HG03460 (cell line): ENCODE measurements at regions not wholly inside any gene's neighbourhood (a gene's known extent, or its start where the extent isn't known, plus 50 kb on each side); places are given as distances from the start of the nearest gene placed in this dataset.

Experiments
- ATAC-seq: cut with Tn5 transposase; IDR thresholded peaks from one replicate; pipeline ENCODE4 v1.9.1; 2021; ENCODE audit not compliant: unreplicated experiment

DNA sequence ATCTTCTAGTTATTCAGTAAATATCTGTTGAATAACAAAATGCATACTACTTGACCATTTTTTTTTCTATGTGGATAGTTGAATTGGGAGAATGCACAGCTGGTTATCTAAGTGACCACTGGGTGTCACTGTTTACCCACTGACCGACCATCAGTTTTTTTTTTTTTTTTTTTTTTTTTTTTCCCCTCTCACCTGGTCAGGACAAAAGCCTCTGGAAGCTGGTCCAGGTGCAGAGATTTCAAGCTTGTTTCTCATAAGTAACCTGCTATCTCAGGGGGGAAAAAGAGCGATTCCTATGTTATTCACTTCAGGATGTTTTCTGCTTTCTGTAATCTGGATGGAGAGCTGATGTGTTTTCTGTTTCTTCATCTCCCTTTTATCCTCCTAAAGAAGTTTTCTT, 256.0 kb downstream of the DCDC2C start:
- no peak for ATAC-seq

DNA sequence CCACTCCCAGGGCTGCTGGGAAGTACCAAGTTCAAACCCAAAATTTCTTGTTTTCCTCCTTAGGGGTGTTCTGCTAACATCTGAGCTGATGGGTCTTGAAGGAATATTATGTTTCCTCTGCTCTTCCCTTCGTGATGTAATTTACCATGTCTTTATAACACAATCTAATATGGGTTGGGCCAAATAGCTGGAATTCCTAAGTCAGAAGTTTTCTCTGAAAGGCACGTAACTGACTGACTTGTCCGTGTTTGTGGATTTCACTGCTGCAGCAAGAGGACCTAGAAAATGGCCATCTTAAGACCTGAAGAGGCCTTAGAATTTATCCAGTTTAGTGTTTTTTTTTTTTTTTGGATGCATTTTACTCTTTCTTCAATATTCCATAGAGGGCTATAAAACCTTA, 256.7 kb downstream of the DCDC2C start:
- ATAC-seq: no peak

DNA sequence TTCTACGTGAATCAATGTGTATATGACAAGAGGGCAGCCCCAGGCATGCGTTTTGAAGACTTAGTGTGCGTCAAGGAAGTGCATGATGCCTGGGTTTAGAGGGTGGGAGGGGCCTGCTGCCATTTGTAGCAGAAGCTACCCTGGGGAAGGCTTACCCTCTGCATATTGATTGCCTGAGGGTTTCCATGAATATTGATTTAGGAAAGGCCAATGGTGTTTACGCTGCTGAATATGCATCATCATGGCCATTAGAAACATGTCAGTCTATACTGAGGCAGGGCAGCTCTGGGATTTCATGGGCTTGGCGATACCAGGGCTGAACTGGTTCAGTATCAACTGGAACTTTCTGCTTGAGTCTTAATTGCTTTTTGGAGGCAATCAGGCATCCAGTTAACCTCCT, 259.3 kb downstream of the DCDC2C start:
- no peak for ATAC-seq

DNA sequence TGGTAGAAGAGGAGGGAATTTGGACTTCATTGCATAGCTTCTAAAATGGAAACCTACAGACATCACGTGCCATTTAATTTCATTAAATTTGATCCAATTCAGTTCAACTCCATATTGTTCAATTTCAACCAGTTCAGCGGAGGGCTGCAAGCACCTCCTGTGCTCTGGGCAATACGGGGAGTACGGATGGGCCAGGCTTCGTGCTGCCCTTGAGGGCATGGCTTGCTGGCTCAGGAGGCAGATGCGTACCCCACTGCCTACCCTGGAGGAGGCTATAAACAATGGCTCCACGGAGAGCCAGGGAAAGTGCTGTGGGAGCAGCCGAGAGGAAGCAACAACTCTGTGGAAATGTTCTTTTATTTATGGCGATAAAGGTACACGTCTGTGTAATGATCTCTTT, 261.8 kb downstream of the DCDC2C start:
- ATAC-seq: no peak

DNA sequence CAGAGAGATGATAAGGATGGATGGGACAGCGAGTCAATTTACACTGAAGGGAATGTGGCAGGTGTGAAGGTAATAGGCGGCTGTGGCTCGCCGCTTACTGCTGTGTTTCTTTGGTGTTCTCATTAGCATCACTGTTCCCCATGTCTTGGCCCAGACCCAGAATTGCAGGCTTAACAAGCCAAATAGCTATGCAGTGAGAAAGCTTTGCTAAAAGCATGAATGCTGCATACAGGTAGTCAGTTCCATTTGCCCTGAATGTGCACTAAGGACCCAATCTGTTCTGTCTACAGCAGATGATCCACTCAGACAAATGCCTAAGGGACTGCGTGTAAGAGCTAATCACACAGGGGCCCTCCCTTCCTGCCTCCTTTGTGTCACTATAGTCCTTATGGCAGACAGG, 262.6 kb downstream of the DCDC2C start:
- ATAC-seq: no peak

DNA sequence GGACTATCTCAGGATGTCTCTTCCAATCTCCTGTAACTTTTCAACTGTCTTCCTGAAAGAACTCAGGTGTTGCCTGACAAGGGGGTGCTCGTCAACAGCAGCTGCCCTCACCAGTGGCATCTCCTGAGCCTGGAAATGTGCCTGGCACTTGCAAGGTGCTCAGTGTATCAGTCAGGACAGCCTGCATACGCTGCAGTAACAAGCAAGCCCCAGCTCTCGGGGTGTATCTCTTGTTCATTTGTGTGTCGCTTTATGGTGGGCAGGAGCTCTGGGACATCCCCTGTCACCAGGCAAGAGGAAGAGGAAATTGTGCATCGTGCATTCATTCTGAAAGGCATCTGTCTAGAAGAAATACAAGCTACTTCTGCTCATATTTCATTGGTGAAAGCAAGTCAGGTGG, 263.1 kb downstream of the DCDC2C start:
- ATAC-seq: no peak

DNA sequence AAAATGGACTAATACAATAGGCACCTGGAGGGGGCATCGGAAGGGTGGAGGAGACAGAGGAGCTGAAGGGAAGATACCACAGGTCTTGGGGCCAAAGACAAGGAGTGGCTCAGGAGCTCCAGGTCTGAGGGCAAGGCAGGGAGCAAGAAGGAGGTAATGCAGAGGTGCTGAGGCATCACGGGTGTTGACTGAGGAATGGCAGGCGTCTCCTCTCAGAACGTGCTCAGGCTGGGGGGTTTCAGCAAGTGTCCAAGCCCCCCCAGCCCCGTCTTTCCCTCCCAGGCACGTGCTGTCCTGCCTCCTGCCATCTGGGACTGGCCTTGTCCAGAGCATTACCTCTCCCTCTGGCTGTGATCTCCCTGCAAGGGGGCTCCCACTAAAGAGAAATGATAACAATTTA, 265.4 kb downstream of the DCDC2C start:
- no peak for ATAC-seq

DNA sequence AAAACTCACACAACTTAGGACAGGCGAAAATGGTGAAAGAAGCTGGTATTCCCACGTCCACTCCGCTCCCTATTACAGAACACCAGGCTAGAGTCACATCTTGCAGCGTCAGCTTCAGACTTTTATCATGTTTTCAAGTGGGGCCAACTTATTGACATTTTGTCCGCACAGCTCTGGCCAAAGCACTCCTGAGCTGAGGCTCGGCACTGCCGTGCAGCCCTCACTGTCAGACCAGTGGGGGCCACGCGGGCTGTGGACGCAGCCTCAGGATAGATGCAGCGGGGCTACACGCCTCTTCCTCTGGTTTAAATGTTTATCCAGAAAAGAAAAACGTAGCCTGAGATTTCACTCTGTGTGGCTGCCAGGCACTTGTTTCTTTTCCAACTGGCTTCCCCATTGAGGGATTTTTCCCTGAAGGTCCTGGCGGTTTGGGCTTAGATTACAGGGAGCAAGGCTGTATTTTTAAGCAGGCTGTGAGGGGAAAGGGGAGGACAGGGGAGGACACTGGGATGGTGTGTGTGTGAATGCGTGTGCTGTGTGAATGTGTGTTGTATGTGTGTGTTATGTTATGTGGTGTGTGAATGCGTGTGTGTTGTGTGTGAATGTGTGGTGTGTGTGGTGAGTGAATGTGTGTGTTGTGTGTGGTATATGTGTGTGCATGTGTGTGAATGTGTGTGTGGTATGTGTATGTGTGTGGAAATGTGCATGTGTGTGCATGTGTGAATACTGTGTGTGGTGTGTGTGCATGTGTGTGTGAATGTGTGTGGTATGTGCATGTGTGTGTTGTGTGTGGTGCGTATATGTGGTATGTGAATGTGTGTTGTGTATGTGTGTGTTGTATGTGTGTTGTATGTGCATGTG, 267.6 kb downstream of the DCDC2C start:
- no peak for ATAC-seq

DNA sequence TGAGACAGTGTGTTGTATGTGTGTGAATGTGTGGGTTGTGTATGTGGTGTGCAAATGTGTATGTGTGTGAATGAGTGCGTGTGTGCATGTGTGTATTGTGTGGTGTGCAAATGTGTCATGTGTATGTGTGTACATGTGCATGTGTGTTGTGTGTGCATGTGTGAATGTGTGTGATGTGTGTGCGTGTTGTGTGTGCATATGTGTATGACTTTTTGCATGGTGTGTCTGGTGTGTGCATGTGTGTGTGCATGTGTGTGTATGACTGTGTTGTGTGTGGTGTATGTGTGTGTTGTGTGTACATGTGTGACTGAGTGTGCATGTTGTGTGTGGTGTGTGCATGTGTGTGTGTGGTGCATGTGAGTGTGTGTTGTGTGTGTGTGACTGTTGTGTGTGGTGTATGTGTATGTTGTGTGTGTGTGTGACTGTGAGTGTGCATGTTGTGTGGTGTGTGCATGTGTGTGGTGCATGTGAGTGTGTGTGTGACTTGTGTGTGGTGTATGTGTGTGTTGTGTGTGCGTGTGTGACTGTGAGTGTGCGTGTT, 268.3 kb downstream of the DCDC2C start:
- ATAC-seq: no peak

DNA sequence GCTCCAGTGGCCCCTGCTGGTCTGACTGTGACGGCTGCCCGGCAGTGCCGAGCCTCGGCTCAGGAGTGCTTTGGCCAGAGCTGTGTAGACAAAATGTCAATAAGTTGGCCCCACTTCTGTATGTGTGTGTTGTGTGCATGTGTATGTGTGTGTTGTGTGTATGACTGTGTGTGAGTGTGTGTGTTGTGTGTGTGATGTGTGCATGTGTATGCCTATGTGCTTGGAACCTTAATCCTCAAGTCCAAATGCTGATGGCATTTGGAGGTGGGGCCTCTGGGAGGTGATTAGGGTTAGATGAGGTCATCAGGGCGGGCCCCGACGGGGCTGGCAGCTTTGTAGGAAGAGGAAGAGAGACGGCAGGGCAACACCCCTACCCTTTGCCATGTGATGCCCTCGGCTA, 269.0 kb downstream of the DCDC2C start:
- no peak for ATAC-seq

DNA sequence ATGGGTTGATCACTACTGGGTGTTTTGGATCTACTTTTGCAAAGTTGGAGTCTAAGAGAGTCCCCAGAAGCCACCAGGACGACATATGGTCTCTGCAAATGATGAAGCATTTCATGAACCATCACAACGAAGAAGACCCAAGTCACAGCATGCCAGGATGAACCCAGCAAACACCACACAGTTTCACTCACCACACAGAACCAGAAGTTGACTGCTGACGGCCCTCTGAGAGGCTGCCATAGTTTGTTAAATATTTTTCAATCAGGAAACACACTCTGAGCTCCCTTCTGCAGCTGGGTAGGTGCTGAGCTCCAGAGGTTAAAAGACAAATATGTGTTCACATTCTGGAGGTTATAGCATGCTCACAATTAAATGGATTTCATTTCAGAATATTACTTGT, 271.4 kb downstream of the DCDC2C start:
- ATAC-seq: no peak

DNA sequence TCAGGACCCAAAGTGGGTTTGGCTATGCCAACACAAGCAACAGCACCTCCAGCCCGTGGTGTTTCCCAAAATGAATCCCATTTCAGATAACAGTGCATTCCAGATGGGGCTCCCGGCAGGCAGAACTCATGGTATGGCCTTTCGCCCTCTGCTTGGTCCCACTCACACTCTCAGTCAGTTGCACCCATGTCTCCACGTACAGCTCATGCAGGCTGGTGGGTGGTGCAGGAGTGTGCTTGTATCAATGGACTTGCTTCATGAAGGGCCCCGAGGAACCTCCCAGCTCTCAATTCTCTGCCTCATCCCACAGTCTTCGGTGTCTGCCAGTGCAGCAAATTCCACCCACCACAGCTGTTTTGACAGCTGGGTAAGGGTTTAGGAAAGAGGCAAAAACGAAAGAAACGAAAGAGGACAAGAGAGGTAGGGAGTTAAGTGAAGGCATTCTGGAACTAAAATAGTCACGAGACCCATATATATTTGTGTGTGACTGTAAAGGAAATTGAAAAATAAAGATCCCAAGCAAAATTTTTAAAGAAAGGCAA, 278.1 kb downstream of the DCDC2C start:
- ATAC-seq: no peak

DNA sequence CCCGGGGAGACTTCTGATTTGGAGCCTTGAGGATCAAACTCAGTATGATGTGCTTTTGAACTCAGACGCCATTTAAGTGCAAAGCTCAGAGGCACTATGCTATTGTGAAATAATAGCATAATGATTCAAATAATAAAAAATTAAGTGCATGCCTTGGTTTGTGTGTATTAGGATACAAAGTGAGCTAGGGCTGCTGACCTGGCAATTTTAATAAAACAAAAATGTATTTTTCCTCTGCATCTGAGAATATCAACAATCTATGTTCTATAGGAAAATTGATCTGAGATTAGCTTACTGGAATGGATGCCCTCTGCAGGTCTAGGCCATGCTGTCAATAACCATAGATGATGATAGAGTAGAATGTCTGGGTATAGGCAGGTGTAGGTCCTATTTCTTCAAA, 278.8 kb downstream of the DCDC2C start:
- ATAC-seq: no peak

DNA sequence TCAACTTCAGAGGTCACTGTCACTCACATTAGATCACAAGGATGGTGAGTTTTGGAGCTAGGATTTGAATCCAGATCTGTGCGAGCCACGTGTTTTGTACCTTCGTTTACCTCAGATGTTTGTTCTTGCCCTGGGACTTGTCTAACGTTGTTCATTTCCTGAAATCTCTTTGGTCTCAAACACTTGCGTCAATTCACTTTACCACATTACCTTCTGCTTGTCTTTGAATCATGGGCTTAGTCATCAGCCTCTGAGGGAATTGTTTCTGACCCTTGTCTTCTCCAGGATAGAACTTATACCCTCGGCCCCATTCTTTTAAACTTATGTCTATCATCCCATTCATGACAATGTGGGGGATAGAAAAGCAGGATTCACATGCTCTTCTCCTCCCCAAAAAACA, 282.7 kb downstream of the DCDC2C start:
- no peak for ATAC-seq

DNA sequence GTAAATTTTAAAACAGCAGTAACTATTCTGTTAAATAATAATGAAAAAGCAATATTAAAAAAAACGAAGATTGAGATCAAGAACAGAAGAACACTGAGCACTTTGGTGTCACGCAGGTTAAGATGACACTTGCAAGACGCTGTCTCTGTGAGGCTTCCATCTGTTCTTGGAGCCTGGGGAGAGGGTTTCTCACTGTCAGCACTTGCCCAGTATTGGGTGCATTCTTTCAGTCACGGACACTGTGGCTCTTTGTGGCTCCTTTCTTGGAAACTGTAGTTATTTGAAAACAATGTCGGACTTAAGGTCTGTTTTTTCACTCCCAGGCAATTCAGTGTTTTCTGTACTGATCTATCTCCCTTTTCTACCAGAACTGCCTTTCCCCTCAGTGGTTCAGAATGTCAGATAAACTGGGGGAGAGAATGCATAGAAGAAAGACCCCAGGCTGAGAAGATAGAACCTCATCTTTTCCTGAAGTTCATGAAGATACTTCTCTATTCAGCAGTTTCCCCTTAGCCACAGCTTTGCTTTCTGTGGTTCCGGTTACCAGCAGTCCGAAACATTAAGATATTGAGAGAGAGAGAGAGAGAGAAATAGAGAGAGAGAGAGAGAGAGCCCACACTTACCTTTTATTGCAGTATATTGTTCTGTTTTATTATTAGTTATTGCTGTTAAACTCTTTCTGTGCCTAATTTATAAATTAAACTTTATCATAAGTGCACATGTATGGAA, 283.3 kb downstream of the DCDC2C start:
- ATAC-seq: no peak

DNA sequence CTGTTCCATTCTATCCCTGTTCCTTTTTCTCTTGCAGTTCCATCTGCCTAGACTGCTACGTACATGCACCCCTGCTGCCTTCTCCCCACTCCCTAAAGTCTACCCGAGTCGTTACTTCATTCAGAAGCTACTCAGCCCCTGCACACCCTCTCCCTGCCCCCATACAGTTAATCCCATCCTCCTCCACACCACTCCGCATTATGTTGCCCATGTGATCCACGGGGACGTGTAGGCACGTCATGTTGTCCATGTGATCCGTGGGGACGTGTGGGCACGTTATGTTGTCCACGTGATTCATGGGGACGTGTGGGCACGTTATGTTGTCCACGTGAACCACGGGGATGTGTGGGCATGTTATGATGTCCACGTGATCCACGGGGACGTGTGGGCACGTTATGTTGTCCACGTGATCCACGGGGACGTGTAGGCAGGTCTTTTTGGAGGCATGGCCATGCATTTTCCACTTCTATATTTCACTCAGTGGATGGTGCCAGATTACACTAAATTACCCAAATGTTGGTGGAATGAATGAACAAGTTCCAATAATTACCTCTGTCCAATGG, 299.5 kb downstream of the DCDC2C start:
- no peak for ATAC-seq

DNA sequence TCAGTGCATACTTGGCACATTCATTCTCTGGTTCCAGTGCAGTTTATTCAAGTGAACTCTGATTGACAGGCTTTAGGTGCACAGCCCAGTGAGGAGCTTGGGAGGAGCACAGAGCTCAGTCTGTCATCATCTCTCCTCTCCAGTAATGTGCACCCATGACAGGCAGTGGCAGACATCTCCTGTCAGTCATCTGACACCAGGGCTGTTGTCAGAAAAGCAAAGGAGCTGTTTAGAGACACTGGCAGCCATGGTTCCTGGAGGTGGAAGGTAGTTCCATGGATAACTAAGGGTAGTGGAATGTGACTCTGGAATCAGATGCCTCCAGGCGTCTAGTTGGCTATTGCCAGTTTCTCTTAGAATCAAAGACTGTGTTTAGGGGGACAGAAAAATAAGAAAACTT, 308.8 kb downstream of the DCDC2C start:
- no peak for ATAC-seq

DNA sequence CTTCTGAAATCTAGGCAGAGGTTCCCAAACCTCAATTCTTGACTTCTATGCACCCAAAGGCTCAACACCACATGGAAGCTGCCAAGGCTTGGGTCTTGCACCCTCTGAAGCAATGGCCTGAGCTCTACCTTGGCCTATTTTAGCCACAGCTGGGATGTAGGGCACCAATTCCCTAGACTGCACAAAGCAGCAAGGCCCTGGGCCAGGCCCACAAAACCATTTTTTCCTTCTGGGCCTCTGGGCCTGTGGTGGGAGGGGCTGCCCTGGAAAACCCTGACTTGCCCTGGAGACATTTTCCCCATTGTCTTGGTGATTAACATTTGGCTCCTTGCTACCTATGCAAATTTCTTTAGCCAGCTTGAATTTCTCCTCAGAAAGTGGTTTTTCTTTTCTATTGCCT, 315.2 kb downstream of the DCDC2C start:
- no peak for ATAC-seq

DNA sequence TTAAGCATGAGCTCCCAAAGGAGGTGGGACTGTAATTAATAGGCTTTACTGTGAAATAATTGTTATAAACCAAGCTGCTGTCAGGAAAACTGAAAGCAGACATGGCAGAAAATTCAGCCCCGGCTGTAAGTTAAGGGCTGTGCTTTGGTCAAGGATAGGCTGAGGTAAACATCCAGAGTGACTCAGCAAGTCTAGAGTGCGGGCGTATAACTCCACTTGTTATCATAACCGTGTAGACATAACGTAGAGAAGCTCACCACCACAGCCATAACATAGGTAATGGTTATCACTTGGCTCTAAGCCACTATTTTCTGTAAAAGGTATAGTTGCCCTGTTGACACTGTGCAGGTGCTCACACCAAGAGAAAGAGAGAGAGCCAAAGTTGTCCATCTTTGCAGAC, 316.8 kb downstream of the DCDC2C start:
- no peak for ATAC-seq

DNA sequence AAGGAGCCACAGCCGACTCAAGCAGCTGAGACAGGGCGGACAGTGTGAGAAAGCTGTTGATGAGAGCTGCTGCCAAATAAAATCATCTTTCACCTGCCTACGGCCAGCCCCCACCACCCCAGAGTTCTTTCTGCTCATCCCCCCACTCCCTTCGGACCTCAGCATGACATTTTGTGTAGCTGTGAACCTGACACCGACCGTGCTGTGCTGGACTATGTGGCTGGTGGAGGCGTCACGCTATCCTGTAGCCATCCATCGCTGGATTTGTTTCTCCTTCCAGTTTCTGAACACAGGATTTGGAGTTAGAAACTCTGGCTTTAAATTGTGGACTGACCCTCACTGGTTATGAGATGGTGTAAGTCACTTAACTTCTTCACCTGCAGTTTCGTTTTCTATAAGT, 317.3 kb downstream of the DCDC2C start:
- no peak for ATAC-seq

DNA sequence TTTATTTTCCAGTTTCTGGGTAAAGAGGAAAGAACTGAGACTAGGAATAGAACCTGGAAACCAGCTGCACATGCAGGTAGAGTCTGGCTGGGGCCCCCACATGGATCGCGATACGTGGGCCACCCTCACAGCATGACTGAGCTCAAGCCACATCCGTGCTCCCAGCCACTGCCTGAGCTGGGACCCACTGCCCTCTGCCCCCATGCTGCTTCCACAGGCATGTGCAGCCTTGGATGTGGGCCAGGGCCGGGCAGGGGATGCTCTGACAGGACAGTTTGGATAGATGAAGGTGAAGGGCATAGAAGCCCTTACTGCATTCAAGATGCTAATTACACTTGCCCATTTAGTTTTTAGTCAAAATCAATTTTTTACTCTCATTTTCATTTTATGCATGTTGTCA, 321.2 kb downstream of the DCDC2C start:
- no peak for ATAC-seq

DNA sequence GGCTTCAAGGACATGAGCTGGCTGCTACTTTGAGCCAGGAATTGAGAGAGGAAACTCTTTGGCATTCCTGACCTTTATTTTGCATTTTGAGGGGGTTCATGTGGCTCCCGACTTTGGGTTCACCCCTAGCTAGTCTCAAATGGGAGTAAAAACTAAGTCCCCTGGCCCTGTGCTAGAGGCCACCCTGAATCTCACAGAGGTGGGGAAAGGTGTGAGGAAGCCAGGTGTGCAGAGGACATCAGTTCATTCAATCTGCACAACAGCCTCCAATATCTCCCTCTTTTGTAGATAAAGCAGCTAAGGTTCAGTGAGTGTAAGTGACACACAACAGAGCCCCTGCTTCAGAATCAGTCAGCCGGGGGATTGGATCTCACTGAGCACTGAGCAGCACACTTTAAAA, 325.7 kb downstream of the DCDC2C start:
- ATAC-seq: no peak
